Adipose tissue (tissue), 3 donors: ENCODE measurements at regions not wholly inside any gene's neighbourhood (a gene's known extent, or its start where the extent isn't known, plus 50 kb on each side); places are given as distances from the start of the nearest gene placed in this dataset.
"Not testable (repeated sequence)": the region's sequence is repeated elsewhere in the genome, so short reads cannot be mapped to it uniquely, and the experiment has no call there.

Source experiments
- H3K27ac ChIP-seq: one replicate; pipeline ENCODE4 v1.5.1; 2013; ENCODE audit warnings: low read depth, low read length
- WGBS, 3 donors: extraction: QIAGEN DNeasy Blood & Tissue Kit; methylation state at CpG; one replicate each; pipeline ENCODE4 v1.1.7; 2013; 5-methylcytosine and 5-hydroxymethylcytosine counted together
- donor health status: healthy with polysubstance abuse.
- donor health status: Bipolar disorder and iron deficiency.
- donor health status: healthy.

GRCh38 chr22:25281675-25282345, 62.4 kb downstream of the CRYBB2 start:
- WGBS, 3 donors, result 9 to 12% (median 10%) methylated on average over 26 of the region's 26 CpGs
- no peak overlapping the region for H3K27ac ChIP-seq

- WGBS, 3 donors, result 1 to 3% (median 2%) methylated on average over 17 of the region's 17 CpGs
- no peak overlapping the region for H3K27ac ChIP-seq
Observed at GRCh38 chr22:25282346-25282670, 62.9 kb downstream of the CRYBB2 start.

- 2% methylated on average over 68 to 91 of the region's 91 CpGs for WGBS, 3 donors
- H3K27ac ChIP-seq, result no peak overlapping the region
Observed at GRCh38 chr22:25282671-25283561, 63.5 kb downstream of the CRYBB2 start.

- not testable (repeated sequence) for H3K27ac ChIP-seq
- WGBS, 3 donors, result 60 to 68% (median 64%) methylated on average over 2 to 5 of the region's 5 CpGs
Observed at GRCh38 chr22:25288481-25288880, 69.0 kb downstream of the CRYBB2 start.

GRCh38 chr22:25301912-25302311, 82.5 kb downstream of the CRYBB2 start:
- 72 to 86% (median 79%) methylated on average over 3 to 4 of the region's 4 CpGs for WGBS, 3 donors
- H3K27ac ChIP-seq, result not testable (repeated sequence)

GRCh38 chr22:25309586-25309985, 90.1 kb downstream of the CRYBB2 start:
- H3K27ac ChIP-seq, result not testable (repeated sequence)
- 22 to 59% (median 46%) methylated on average over 1 of the region's 4 CpGs for WGBS, 3 donors

GRCh38 chr22:25311924-25312323, 92.5 kb downstream of the CRYBB2 start:
- H3K27ac ChIP-seq, result not testable (repeated sequence)
- WGBS, 3 donors, result 51 to 80% methylated on average over 1 to 2 of the region's 5 CpGs; no CpG with 5 or more reads in 1 of the 3 donors

GRCh38 chr22:25318081-25318823, 98.8 kb downstream of the CRYBB2 start:
- WGBS, 3 donors, result 66 to 84% (median 83%) methylated on average over 13 to 15 of the region's 15 CpGs
- no peak overlapping the region for H3K27ac ChIP-seq

- no peak overlapping the region for H3K27ac ChIP-seq
- 75 to 83% (median 81%) methylated on average over 15 to 16 of the region's 17 CpGs for WGBS, 3 donors
Observed at GRCh38 chr22:25327018-25327755, 107.7 kb downstream of the CRYBB2 start.

- no peak overlapping the region for H3K27ac ChIP-seq
- 81 to 87% (median 85%) methylated on average over 4 of the region's 4 CpGs for WGBS, 3 donors
Observed at GRCh38 chr22:25331050-25331449, 111.6 kb downstream of the CRYBB2 start.

GRCh38 chr22:25331911-25332310, 112.5 kb downstream of the CRYBB2 start:
- not testable (repeated sequence) for H3K27ac ChIP-seq
- 83 to 88% (median 85%) methylated on average over 5 of the region's 5 CpGs for WGBS, 3 donors

GRCh38 chr22:25332386-25332785, 112.9 kb downstream of the CRYBB2 start:
- H3K27ac ChIP-seq, result no peak overlapping the region
- 91 to 99% (median 93%) methylated on average over 11 of the region's 11 CpGs for WGBS, 3 donors

- 28 to 31% (median 29%) methylated on average over 10 of the region's 10 CpGs for WGBS, 3 donors
- no peak overlapping the region for H3K27ac ChIP-seq
Observed at GRCh38 chr22:25334162-25334490, 114.7 kb downstream of the CRYBB2 start.

GRCh38 chr22:25334631-25335030, 115.2 kb downstream of the CRYBB2 start:
- 87 to 89% (median 88%) methylated on average over 15 to 17 of the region's 17 CpGs for WGBS, 3 donors

GRCh38 chr22:25335276-25335675, 115.8 kb downstream of the CRYBB2 start:
- H3K27ac ChIP-seq, result not testable (repeated sequence)
- 65 to 77% (median 75%) methylated on average over 4 of the region's 4 CpGs for WGBS, 3 donors

More at GRCh38 chr22:25334631-25335030, 115.2 kb downstream of the CRYBB2 start:
- H3K27ac ChIP-seq, result not testable (repeated sequence)

GRCh38 chr22:25340536-25340935, 121.1 kb downstream of the CRYBB2 start:
- H3K27ac ChIP-seq, result not testable (repeated sequence)

GRCh38 chr22:25344366-25344765, 124.9 kb downstream of the CRYBB2 start:
- not testable (repeated sequence) for H3K27ac ChIP-seq
- WGBS, 3 donors, result 92 to 96% (median 95%) methylated on average over 10 of the region's 10 CpGs

More at GRCh38 chr22:25340536-25340935, 121.1 kb downstream of the CRYBB2 start:
- 94 to 98% (median 96%) methylated on average over 5 of the region's 5 CpGs for WGBS, 3 donors
